DND-41 (cell line): ENCODE measurements at regions not wholly inside any gene's neighbourhood (a gene's known extent, or its start where the extent isn't known, plus 50 kb on each side); places are given as distances from the start of the nearest gene placed in this dataset.

Experiments
- ATAC-seq: fragments of 200-7000 bp; cut with Tn5 transposase; 3 replicates; pipeline ENCODE4 v1.9.1; 2021; ENCODE audit warnings: low read depth; ENCODE audit not compliant: insufficient read depth
- DNase-seq: peaks from one replicate; pipeline ENCODE4 v3.0.0-alpha.2; 2020
- H2AFZ ChIP-seq: 2 replicates; pipeline ENCODE4 v1.6.0; 2012; ENCODE audit warnings: low read depth, low read length
- H3K27ac ChIP-seq: 2 replicates; pipeline ENCODE4 v1.5.1; 2012; ENCODE audit warnings: low read length, inconsistent platforms
- H3K27me3 ChIP-seq: fragments of 200-600 bp; sonication (generic); 2 replicates; pipeline ENCODE4 v1.6.0; 2012; ENCODE audit warnings: low read length, mild to moderate bottlenecking, inconsistent platforms; ENCODE audit not compliant: insufficient read depth, poor library complexity
- H3K36me3 ChIP-seq: 2 replicates; pipeline ENCODE4 v1.5.1; 2012; ENCODE audit warnings: low read length, inconsistent platforms; ENCODE audit not compliant: insufficient read depth
- H3K4me1 ChIP-seq: 2 replicates; pipeline ENCODE4 v1.5.1; 2012; ENCODE audit warnings: mild to moderate bottlenecking, low read length; ENCODE audit not compliant: insufficient read depth
- H3K4me2 ChIP-seq: 2 replicates; pipeline ENCODE4 v1.6.0; 2012; ENCODE audit warnings: mild to moderate bottlenecking, moderate library complexity, low read length, inconsistent platforms; ENCODE audit not compliant: insufficient read depth
- H3K4me3 ChIP-seq, 2 experiments: fragments of 200-600 bp in 1 of 2; shearing (Covaris generic) in 1 of 2; 2 replicates each; pipeline ENCODE4 v1.5.1; 2012 to 2016; ENCODE audit warnings: inconsistent platforms in 2 of 2, low read length in 2 of 2, mild to moderate bottlenecking in 2 of 2, low read depth in 1 of 2, moderate library complexity in 1 of 2
- H3K79me2 ChIP-seq: 2 replicates; pipeline ENCODE4 v1.6.0; 2012; ENCODE audit warnings: low read length, inconsistent platforms; ENCODE audit not compliant: insufficient read depth
- H3K9ac ChIP-seq: 2 replicates; pipeline ENCODE4 v1.6.0; 2012; ENCODE audit warnings: low read depth, mild to moderate bottlenecking, inconsistent platforms, low read length, moderate library complexity
- H3K9me3 ChIP-seq: 2 replicates; pipeline ENCODE4 v1.5.1; 2012; ENCODE audit warnings: low read length, moderate library complexity, mild to moderate bottlenecking, inconsistent platforms; ENCODE audit not compliant: insufficient read depth, severe bottlenecking
- H4K20me1 ChIP-seq: 2 replicates; pipeline ENCODE4 v1.6.0; 2012; ENCODE audit warnings: low read length; ENCODE audit not compliant: insufficient read depth
- CTCF ChIP-seq: IDR thresholded peaks from 2 replicates; pipeline ENCODE4 v1.5.1; 2012; ENCODE audit warnings: borderline replicate concordance, low read length, moderate library complexity, mild to moderate bottlenecking; ENCODE audit not compliant: poor library complexity, severe bottlenecking; ENCODE audit errors: extremely low read depth
- EZH2 ChIP-seq: IDR thresholded peaks from 3 replicates; pipeline ENCODE4 v1.6.1; 2012; ENCODE audit warnings: borderline replicate concordance, low read depth, mild to moderate bottlenecking, moderate library complexity, low read length, inconsistent platforms; ENCODE audit not compliant: severe bottlenecking

GRCh38 chr4:72820107-72820506 lies 249.4 kb downstream of the COX18 start:
- no peak for ATAC-seq
- Histone ChIP-seq H3K4me1 (no peaks in the 10 kb centered on the region), H3K9ac (no peak overlapping the region), H3K27me3 (no peaks in the 10 kb centered on the region), H3K4me3 (no peak overlapping the region), H3K9me3 (no peaks in the 10 kb centered on the region), H3K4me2 (no peak overlapping the region), H4K20me1 (no peaks in the 10 kb centered on the region), H3K79me2 (no peaks in the 10 kb centered on the region), H3K27ac (no peak overlapping the region), H2AFZ (no peak overlapping the region), H3K36me3 (no peaks in the 10 kb centered on the region)
- TF ChIP-seq EZH2 (no peak), CTCF (no peak)
- no peak for DNase-seq

- Histone ChIP-seq H3K9ac (no peak overlapping the region), H2AFZ (no peak overlapping the region), H3K4me2 (no peak overlapping the region), H3K4me3 (no peak overlapping the region), H3K9me3 (no peaks in the 10 kb centered on the region), H3K27ac (no peak overlapping the region), H3K79me2 (no peaks in the 10 kb centered on the region), H3K27me3 (no peaks in the 10 kb centered on the region), H3K4me1 (no peaks in the 10 kb centered on the region), H3K36me3 (no peaks in the 10 kb centered on the region), H4K20me1 (no peaks in the 10 kb centered on the region)
- DNase-seq (no peak), ATAC-seq (no peak)
- TF ChIP-seq EZH2 (no peak), CTCF (no peak)
Measured at GRCh38 chr4:72817012-72817411, 248.0 kb upstream of the ADAMTS3 start.

GRCh38 chr4:72814241-72814640 lies 245.2 kb upstream of the ADAMTS3 start:
- H3K9me3 ChIP-seq, result no peaks in the 10 kb centered on the region
- ATAC-seq (no peak), DNase-seq (no peak)
- no peaks in the 10 kb centered on the region for H3K79me2 ChIP-seq
- no peak for TF ChIP-seq CTCF
- no peak for TF ChIP-seq EZH2
- H3K4me2 ChIP-seq, result no peak overlapping the region
- no peak overlapping the region for H3K27ac ChIP-seq
- H3K36me3 ChIP-seq, result no peaks in the 10 kb centered on the region
- H2AFZ ChIP-seq, result no peak overlapping the region
- H3K9ac ChIP-seq, result no peak overlapping the region
- no peaks in the 10 kb centered on the region for H4K20me1 ChIP-seq
- no peak overlapping the region for H3K4me3 ChIP-seq
- no peaks in the 10 kb centered on the region for H3K27me3 ChIP-seq
- H3K4me1 ChIP-seq, result no peaks in the 10 kb centered on the region

GRCh38 chr4:72809208-72809607 lies 240.2 kb upstream of the ADAMTS3 start:
- TF ChIP-seq CTCF, result no peak
- no peak for TF ChIP-seq EZH2
- DNase-seq, result no peak

More at GRCh38 chr4:72809208-72809607, 240.2 kb upstream of the ADAMTS3 start:
- Histone ChIP-seq H3K4me1 (no peaks in the 10 kb centered on the region), H3K79me2 (no peaks in the 10 kb centered on the region), H3K9me3 (no peaks in the 10 kb centered on the region), H3K36me3 (no peaks in the 10 kb centered on the region), H3K4me2 (no peak overlapping the region), H3K27me3 (no peaks in the 10 kb centered on the region), H4K20me1 (no peaks in the 10 kb centered on the region), H3K9ac (no peak overlapping the region), H2AFZ (no peak overlapping the region), H3K27ac (no peak overlapping the region), H3K4me3 (no peak overlapping the region)
- ATAC-seq, result no peak
